PFSK-1 (cell line): ENCODE measurements at regions not wholly inside any gene's neighbourhood (a gene's known extent, or its start where the extent isn't known, plus 50 kb on each side); places are given as distances from the start of the nearest gene placed in this dataset.

Experiments
- FOXP2 ChIP-seq: optimal IDR thresholded peaks from 2 replicates; pipeline ENCODE3; 2011; ENCODE audit warnings: borderline replicate concordance, control low read depth, inconsistent platforms; ENCODE audit not compliant: insufficient read depth; ENCODE audit errors: extremely low read length, extremely low read depth
- POLR2AphosphoS5 ChIP-seq: IDR thresholded peaks from 2 replicates; pipeline ENCODE4 v1.6.1; 2012; ENCODE audit warnings: low read depth, mild to moderate bottlenecking, control low read depth, low read length, moderate library complexity
- REST ChIP-seq, 2 experiments: IDR thresholded peaks; 2 replicates each; pipeline versions ENCODE4 v1.6.1 to v1.8.0; 2011 to 2012; ENCODE audit warnings: low read depth in 2 of 2, low read length in 2 of 2, control low read depth in 1 of 2, inconsistent platforms in 1 of 2, mild to moderate bottlenecking in 1 of 2, moderate library complexity in 1 of 2; ENCODE audit not compliant: insufficient read depth in 1 of 2
- SIN3A ChIP-seq: IDR thresholded peaks from 2 replicates; pipeline ENCODE4 v1.6.1; 2012; ENCODE audit warnings: mild to moderate bottlenecking, low read length, moderate library complexity, borderline replicate concordance; ENCODE audit not compliant: insufficient read depth
- TAF1 ChIP-seq: IDR thresholded peaks from 2 replicates; pipeline ENCODE4 v1.6.1; 2012; ENCODE audit warnings: low read length, control low read depth, borderline replicate concordance; ENCODE audit not compliant: insufficient read depth

DNA sequence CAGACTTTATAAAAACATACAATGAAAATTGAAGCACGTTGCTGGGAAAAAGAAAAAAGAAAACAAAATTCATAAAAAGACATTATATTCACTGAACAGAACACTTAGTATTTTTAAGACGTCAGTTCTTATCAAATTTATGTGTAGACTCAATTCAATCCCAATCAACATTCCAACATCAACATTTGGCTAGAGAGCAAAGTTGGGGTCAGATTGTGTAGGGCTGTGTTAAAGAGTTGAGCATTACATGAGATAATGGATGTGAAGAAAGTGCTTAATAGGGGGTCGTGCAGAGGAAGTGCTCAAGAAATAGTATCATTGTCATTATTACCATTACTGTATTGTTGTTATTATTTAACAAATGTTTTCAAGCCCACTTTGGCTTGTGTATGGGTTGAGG is 154.1 kb upstream of the TNP1 start:
- TF ChIP-seq POLR2AphosphoS5 = no peak
- no peak for TF ChIP-seq FOXP2
- TF ChIP-seq TAF1 = no peak
- TF ChIP-seq REST (IDR thresholded peaks at IDR 0.05; ENCODE audit: insufficient read depth in 1 of 2, low read depth in 2 of 2, low read length in 2 of 2) = no peak
- TF ChIP-seq SIN3A = no peak
